IPS-11a (cell line): ENCODE measurements at regions not wholly inside any gene's neighbourhood (a gene's known extent, or its start where the extent isn't known, plus 50 kb on each side); places are given as distances from the start of the nearest gene placed in this dataset.

Source experiments
- H3K4me3 ChIP-seq: one replicate; pipeline ENCODE4 v1.5.1; 2013; ENCODE audit warnings: low read depth, low read length, control low read depth

- H3K4me3 ChIP-seq: no peak overlapping the region
Observed at GRCh38 chr6:91376686-91377085, 789.8 kb upstream of the MAP3K7 start.

- H3K4me3 ChIP-seq: no peak overlapping the region
Observed at GRCh38 chr6:91366781-91367180, 779.9 kb upstream of the MAP3K7 start.

- no peak overlapping the region for H3K4me3 ChIP-seq
Observed at GRCh38 chr6:91358986-91359385, 772.1 kb upstream of the MAP3K7 start.

GRCh38 chr6:91352878-91353277 lies 766.0 kb upstream of the MAP3K7 start:
- H3K4me3 ChIP-seq: no peak overlapping the region

GRCh38 chr6:91352321-91352720 lies 765.4 kb upstream of the MAP3K7 start:
- H3K4me3 ChIP-seq: no peak overlapping the region

GRCh38 chr6:91350146-91350908 lies 763.5 kb upstream of the MAP3K7 start:
- no peak overlapping the region for H3K4me3 ChIP-seq

- no peak overlapping the region for H3K4me3 ChIP-seq
Observed at GRCh38 chr6:91341473-91341872, 754.6 kb upstream of the MAP3K7 start.

GRCh38 chr6:91340896-91341395 lies 754.1 kb upstream of the MAP3K7 start:
- no peak overlapping the region for H3K4me3 ChIP-seq

GRCh38 chr6:91337967-91338366 lies 751.1 kb upstream of the MAP3K7 start:
- no peak overlapping the region for H3K4me3 ChIP-seq

GRCh38 chr6:91330896-91331295 lies 744.0 kb upstream of the MAP3K7 start:
- no peak overlapping the region for H3K4me3 ChIP-seq

GRCh38 chr6:91328241-91328640 lies 741.4 kb upstream of the MAP3K7 start:
- no peak overlapping the region for H3K4me3 ChIP-seq

GRCh38 chr6:91324711-91325110 lies 737.8 kb upstream of the MAP3K7 start:
- H3K4me3 ChIP-seq: no peak overlapping the region

- no peak overlapping the region for H3K4me3 ChIP-seq
Observed at GRCh38 chr6:91317984-91318383, 731.1 kb upstream of the MAP3K7 start.

GRCh38 chr6:91317247-91317835 lies 730.5 kb upstream of the MAP3K7 start:
- no peak overlapping the region for H3K4me3 ChIP-seq

GRCh38 chr6:91310178-91310577 lies 723.3 kb upstream of the MAP3K7 start:
- no peak overlapping the region for H3K4me3 ChIP-seq

GRCh38 chr6:91305755-91306154 lies 718.9 kb upstream of the MAP3K7 start:
- H3K4me3 ChIP-seq: no peak overlapping the region

GRCh38 chr6:91304521-91304920 lies 717.6 kb upstream of the MAP3K7 start:
- H3K4me3 ChIP-seq: no peak overlapping the region

GRCh38 chr6:91303326-91303725 lies 716.5 kb upstream of the MAP3K7 start:
- no peak overlapping the region for H3K4me3 ChIP-seq

GRCh38 chr6:91299544-91300491 lies 712.9 kb upstream of the MAP3K7 start:
- no peak overlapping the region for H3K4me3 ChIP-seq

GRCh38 chr6:91298543-91299145 lies 711.8 kb upstream of the MAP3K7 start:
- no peak overlapping the region for H3K4me3 ChIP-seq

GRCh38 chr6:91293395-91293794 lies 706.5 kb upstream of the MAP3K7 start:
- H3K4me3 ChIP-seq: no peak overlapping the region
